ENCODE measurements at regions not wholly inside any gene's neighbourhood (a gene's known extent, or its start where the extent isn't known, plus 50 kb on each side); places are given as distances from the start of the nearest gene placed in this dataset.

- Mint-ChIP-seq H3K4me1 (no peaks in the 10 kb centered on the region), H3K9me3 (ENCODE audit: insufficient read depth) (peaks cover 6% of the 10 kb centered on the region), H3K27ac (no peak overlapping the region), H3K4me3 (no peak overlapping the region), H3K27me3 (no peaks in the 10 kb centered on the region)
- H3K9me3 ChIP-seq (ENCODE audit: control extremely low read depth in 1 of 3, control insufficient read depth in 2 of 3, insufficient read depth in 1 of 3, low read length in 2 of 3): peaks cover 0 to 9% (median 0%) of the 10 kb centered on the region in 3 donors
- ATAC-seq (ENCODE audit: low read depth) (no peak), DNase-seq (no peak)
- H2AFZ ChIP-seq (ENCODE audit: insufficient read depth, low read depth, low read length, poor library complexity, severe bottlenecking): no peak overlapping the region
- intact Hi-C loops (cut with micrococcal nuclease): no loop called here
- H3K27me3 ChIP-seq (replicated peaks in 1 of 4; ENCODE audit: control extremely low read depth in 1 of 4, control insufficient read depth in 3 of 4, insufficient read depth in 4 of 4, low read length in 3 of 4): no peaks in the 10 kb centered on the region
- H3K27ac ChIP-seq (ENCODE audit: low read length in 2 of 2): no peak overlapping the region
- H3K36me3 ChIP-seq (replicated peaks in 1 of 2; ENCODE audit: control extremely low read depth in 1 of 2, control insufficient read depth in 1 of 2, extremely low read depth in 1 of 2, insufficient read depth in 2 of 2, low read length in 1 of 2): no peaks in the 10 kb centered on the region
- H3K4me1 ChIP-seq (ENCODE audit: control insufficient read depth in 2 of 2, insufficient read depth in 2 of 2, low read length in 2 of 2): no peaks in the 10 kb centered on the region
- no peaks in the 10 kb centered on the region for H4K20me1 ChIP-seq (ENCODE audit: control insufficient read depth, insufficient read depth, low read length, poor library complexity, severe bottlenecking)
- TF ChIP-seq EZH2 (IDR thresholded peaks at IDR 0.05; ENCODE audit: borderline replicate concordance, insufficient read depth, low read depth, low read length, poor library complexity, severe bottlenecking) (no peak), CTCF (IDR thresholded peaks at IDR 0.05) (no peak)
- ChIA-PET POLR2A (no interaction called here), CTCF (no interaction called here)
- H3K9ac ChIP-seq (ENCODE audit: low read length): no peak overlapping the region
- no peak overlapping the region for H3K4me2 ChIP-seq (replicated peaks; ENCODE audit: low read depth, low read length, poor library complexity, severe bottlenecking)
- H3K79me2 ChIP-seq (ENCODE audit: control insufficient read depth, insufficient read depth, low read length): no peaks in the 10 kb centered on the region
- H3K4me3 ChIP-seq (ENCODE audit: control extremely low read depth in 1 of 5, extremely low read depth in 1 of 5, insufficient read depth in 1 of 5, low read depth in 2 of 5, low read length in 4 of 5): no peak overlapping the region
- WGBS (ENCODE audit: insufficient coverage): no CpG with 5 or more reads among the region's 3 CpGs
These were observed 2008.5 kb upstream of the WWC1 start for GRCh38 chr5:166282939-166283338.

GRCh38 chr5:166285361-166285760 lies 2006.1 kb upstream of the WWC1 start:
- ATAC-seq (ENCODE audit: low read depth): no peak

More at GRCh38 chr5:166285361-166285760, 2006.1 kb upstream of the WWC1 start:
- Mint-ChIP-seq H3K4me1 (no peaks in the 10 kb centered on the region), H3K27me3 (no peaks in the 10 kb centered on the region), H3K27ac (no peak overlapping the region), H3K9me3 (ENCODE audit: insufficient read depth) (peaks cover 3% of the 10 kb centered on the region), H3K4me3 (no peak overlapping the region)
- TF ChIP-seq EZH2 (IDR thresholded peaks at IDR 0.05; ENCODE audit: borderline replicate concordance, insufficient read depth, low read depth, low read length, poor library complexity, severe bottlenecking) (no peak), CTCF (IDR thresholded peaks at IDR 0.05) (no peak)
- Histone ChIP-seq H3K27me3 (replicated peaks in 1 of 4; ENCODE audit: control extremely low read depth in 1 of 4, control insufficient read depth in 3 of 4, insufficient read depth in 4 of 4, low read length in 3 of 4) (no peaks in the 10 kb centered on the region), H3K36me3 (replicated peaks in 1 of 2; ENCODE audit: control extremely low read depth in 1 of 2, control insufficient read depth in 1 of 2, extremely low read depth in 1 of 2, insufficient read depth in 2 of 2, low read length in 1 of 2) (no peaks in the 10 kb centered on the region), H4K20me1 (ENCODE audit: control insufficient read depth, insufficient read depth, low read length, poor library complexity, severe bottlenecking) (no peaks in the 10 kb centered on the region), H3K79me2 (ENCODE audit: control insufficient read depth, insufficient read depth, low read length) (no peaks in the 10 kb centered on the region), H3K9ac (ENCODE audit: low read length) (no peak overlapping the region), H2AFZ (ENCODE audit: insufficient read depth, low read depth, low read length, poor library complexity, severe bottlenecking) (no peak overlapping the region), H3K4me3 (ENCODE audit: control extremely low read depth in 1 of 5, extremely low read depth in 1 of 5, insufficient read depth in 1 of 5, low read depth in 2 of 5, low read length in 4 of 5) (no peak overlapping the region), H3K4me1 (ENCODE audit: control insufficient read depth in 2 of 2, insufficient read depth in 2 of 2, low read length in 2 of 2) (no peaks in the 10 kb centered on the region), H3K9me3 (ENCODE audit: control extremely low read depth in 1 of 3, control insufficient read depth in 2 of 3, insufficient read depth in 1 of 3, low read length in 2 of 3) (peaks cover 0 to 5% (median 0%) of the 10 kb centered on the region in 3 donors), H3K4me2 (replicated peaks; ENCODE audit: low read depth, low read length, poor library complexity, severe bottlenecking) (no peak overlapping the region), H3K27ac (ENCODE audit: low read length in 2 of 2) (no peak overlapping the region)
- ChIA-PET CTCF (no interaction called here), POLR2A (no interaction called here)
- WGBS (ENCODE audit: insufficient coverage): no CpG with 5 or more reads among the region's 2 CpGs
- intact Hi-C loops (cut with micrococcal nuclease): no loop called here
- DNase-seq: no peak
